NT2/D1 (cell line): ENCODE measurements at regions not wholly inside any gene's neighbourhood (a gene's known extent, or its start where the extent isn't known, plus 50 kb on each side); places are given as distances from the start of the nearest gene placed in this dataset.

Source experiments
- SUZ12 ChIP-seq: IDR thresholded peaks from 2 replicates; pipeline ENCODE4 v1.6.1; 2011; ENCODE audit not compliant: insufficient read length, insufficient read depth; ENCODE audit errors: extremely low read depth
- YY1 ChIP-seq: IDR thresholded peaks from 2 replicates; pipeline ENCODE4 v1.6.1; 2011; ENCODE audit not compliant: insufficient read length, insufficient read depth
- ZNF274 ChIP-seq: IDR thresholded peaks from 2 replicates; pipeline ENCODE4 v1.6.1; 2011; ENCODE audit warnings: mild to moderate bottlenecking, low read depth, low read length

- TF ChIP-seq ZNF274 (no peak), SUZ12 (no peak), YY1 (no peak)
Measured at GRCh38 chr10:112006831-112007230, 176.7 kb downstream of the GPAM start.
